GM19438 (cell line): ENCODE measurements at regions not wholly inside any gene's neighbourhood (a gene's known extent, or its start where the extent isn't known, plus 50 kb on each side); places are given as distances from the start of the nearest gene placed in this dataset.

Experiments
- ATAC-seq: cut with Tn5 transposase; IDR thresholded peaks from one replicate; pipeline ENCODE4 v1.9.1; 2021; ENCODE audit warnings: low read depth; ENCODE audit not compliant: unreplicated experiment

- no peak for ATAC-seq
Observed at GRCh38 chr13:109646423-109646822, 140.0 kb downstream of the IRS2 start.

GRCh38 chr13:109645831-109646230, 140.6 kb downstream of the IRS2 start:
- no peak for ATAC-seq

- ATAC-seq = no peak
Observed at GRCh38 chr13:109644956-109645355, 141.4 kb downstream of the IRS2 start.

- ATAC-seq = no peak
Observed at GRCh38 chr13:109644069-109644750, 142.2 kb downstream of the IRS2 start.

GRCh38 chr13:109642358-109642757, 144.0 kb downstream of the IRS2 start:
- ATAC-seq = no peak

GRCh38 chr13:109636736-109637135, 149.6 kb downstream of the IRS2 start:
- ATAC-seq = no peak

- no peak for ATAC-seq
Observed at GRCh38 chr13:109631069-109631468, 155.3 kb downstream of the IRS2 start.

- no peak for ATAC-seq
Observed at GRCh38 chr13:109630271-109630670, 156.1 kb downstream of the IRS2 start.

GRCh38 chr13:109629737-109630136, 156.6 kb downstream of the IRS2 start:
- no peak for ATAC-seq

GRCh38 chr13:109628251-109628699, 158.1 kb downstream of the IRS2 start:
- no peak for ATAC-seq

- ATAC-seq = no peak
Observed at GRCh38 chr13:109627649-109628048, 158.7 kb downstream of the IRS2 start.

GRCh38 chr13:109626386-109627171, 159.8 kb downstream of the IRS2 start:
- no peak for ATAC-seq

- ATAC-seq = no peak
Observed at GRCh38 chr13:109625156-109625555, 161.2 kb downstream of the IRS2 start.

GRCh38 chr13:109622006-109622405, 164.4 kb downstream of the IRS2 start:
- no peak for ATAC-seq

- no peak for ATAC-seq
Observed at GRCh38 chr13:109615721-109616420, 170.5 kb downstream of the IRS2 start.

GRCh38 chr13:109611912-109612691, 174.3 kb downstream of the IRS2 start:
- ATAC-seq = no peak

GRCh38 chr13:109610517-109610916, 175.9 kb downstream of the IRS2 start:
- ATAC-seq = no peak

GRCh38 chr13:109608503-109608902, 177.9 kb downstream of the IRS2 start:
- ATAC-seq = no peak

- no peak for ATAC-seq
Observed at GRCh38 chr13:109608059-109608458, 178.3 kb downstream of the IRS2 start.

- ATAC-seq = no peak
Observed at GRCh38 chr13:109606520-109606919, 179.9 kb downstream of the IRS2 start.

GRCh38 chr13:109605846-109606245, 180.5 kb downstream of the IRS2 start:
- no peak for ATAC-seq
